Mesodermal cell (in vitro differentiated cells): ENCODE measurements at regions not wholly inside any gene's neighbourhood (a gene's known extent, or its start where the extent isn't known, plus 50 kb on each side); places are given as distances from the start of the nearest gene placed in this dataset.

ENCODE experiments used
- H3K27ac ChIP-seq: 2 replicates; pipeline ENCODE4 v1.7.0; 2013; ENCODE audit warnings: mild to moderate bottlenecking, low read depth, low read length, moderate library complexity; ENCODE audit not compliant: severe bottlenecking
- H3K36me3 ChIP-seq: 2 replicates; pipeline ENCODE4 v1.7.1; 2013; ENCODE audit warnings: mild to moderate bottlenecking, low read length, moderate library complexity; ENCODE audit not compliant: control insufficient read depth, insufficient read depth
- H3K4me1 ChIP-seq: one replicate; pipeline ENCODE4 v1.7.1; 2013; ENCODE audit warnings: mild to moderate bottlenecking, low read length; ENCODE audit not compliant: insufficient read depth, control insufficient read depth, poor library complexity, severe bottlenecking
- H3K4me3 ChIP-seq: 2 replicates; pipeline ENCODE4 v1.7.0; 2013; ENCODE audit warnings: low read length, control low read depth, mild to moderate bottlenecking; ENCODE audit not compliant: insufficient read depth, poor library complexity, severe bottlenecking; ENCODE audit errors: extremely low read depth
- H3K9me3 ChIP-seq: 2 replicates; pipeline ENCODE4 v1.7.1; 2013; ENCODE audit warnings: mild to moderate bottlenecking, low read length, moderate library complexity; ENCODE audit not compliant: control insufficient read depth
- WGBS, 2 experiments: methylation state at CpG; one replicate each; pipeline ENCODE4 v1.1.5; 2013; ENCODE audit warnings: missing lambda C conversion rate in 2 of 2; ENCODE audit not compliant: insufficient coverage in 2 of 2; 5-methylcytosine and 5-hydroxymethylcytosine counted together

- H3K4me3 ChIP-seq: no peak overlapping the region
- H3K27ac ChIP-seq: no peak overlapping the region
- no peaks in the 10 kb centered on the region for H3K4me1 ChIP-seq
- no peaks in the 10 kb centered on the region for H3K9me3 ChIP-seq
- WGBS, 2 experiments: 45 to 53% methylated on average over 2 of the region's 2 CpGs
- no peaks in the 10 kb centered on the region for H3K36me3 ChIP-seq
These were observed 235.3 kb upstream of the N4BP1 start for GRCh38 chr16:48845261-48845660.

- H3K4me1 ChIP-seq: no peaks in the 10 kb centered on the region
- H3K9me3 ChIP-seq: no peaks in the 10 kb centered on the region
- WGBS, 2 experiments: 70 to 86% methylated on average over 1 of the region's 1 CpG
- no peaks in the 10 kb centered on the region for H3K36me3 ChIP-seq
- no peak overlapping the region for H3K4me3 ChIP-seq
- H3K27ac ChIP-seq: no peak overlapping the region
These were observed 228.4 kb upstream of the N4BP1 start for GRCh38 chr16:48838349-48838748.

- H3K27ac ChIP-seq: no peak overlapping the region
- WGBS, 2 experiments: 81 to 93% methylated on average over 4 of the region's 4 CpGs
- H3K4me1 ChIP-seq: no peaks in the 10 kb centered on the region
- H3K9me3 ChIP-seq: no peaks in the 10 kb centered on the region
- no peak overlapping the region for H3K4me3 ChIP-seq
- no peaks in the 10 kb centered on the region for H3K36me3 ChIP-seq
These were observed 226.7 kb upstream of the N4BP1 start for GRCh38 chr16:48836636-48837035.

GRCh38 chr16:48836067-48836466 lies 226.1 kb upstream of the N4BP1 start:
- H3K27ac ChIP-seq: no peak overlapping the region
- H3K36me3 ChIP-seq: no peaks in the 10 kb centered on the region
- no peak overlapping the region for H3K4me3 ChIP-seq
- no peaks in the 10 kb centered on the region for H3K4me1 ChIP-seq
- 89 to 100% methylated on average over 2 of the region's 2 CpGs for WGBS, 2 experiments
- no peaks in the 10 kb centered on the region for H3K9me3 ChIP-seq

GRCh38 chr16:48834576-48834975 lies 224.6 kb upstream of the N4BP1 start:
- no peaks in the 10 kb centered on the region for H3K4me1 ChIP-seq
- no peaks in the 10 kb centered on the region for H3K9me3 ChIP-seq
- WGBS, 2 experiments: 80% methylated on average over 1 of the region's 1 CpG; no CpG with 5 or more reads in 1 of the 2 experiments
- H3K4me3 ChIP-seq: no peak overlapping the region
- H3K36me3 ChIP-seq: no peaks in the 10 kb centered on the region
- H3K27ac ChIP-seq: no peak overlapping the region

- Histone ChIP-seq H3K4me3 (no peak overlapping the region), H3K9me3 (no peaks in the 10 kb centered on the region), H3K4me1 (no peaks in the 10 kb centered on the region), H3K36me3 (no peaks in the 10 kb centered on the region), H3K27ac (no peak overlapping the region)
- 64 to 83% methylated on average over 2 of the region's 2 CpGs for WGBS, 2 experiments
These were observed 223.5 kb upstream of the N4BP1 start for GRCh38 chr16:48833461-48833860.

GRCh38 chr16:48831076-48831722 lies 221.2 kb upstream of the N4BP1 start:
- no peak overlapping the region for H3K4me3 ChIP-seq
- no peaks in the 10 kb centered on the region for H3K4me1 ChIP-seq
- H3K9me3 ChIP-seq: no peaks in the 10 kb centered on the region
- WGBS, 2 experiments: 21 to 35% methylated on average over 2 to 3 of the region's 4 CpGs
- no peaks in the 10 kb centered on the region for H3K36me3 ChIP-seq
- H3K27ac ChIP-seq: no peak overlapping the region

GRCh38 chr16:48829336-48830310 lies 219.6 kb upstream of the N4BP1 start:
- 92 to 98% methylated on average over 9 to 12 of the region's 12 CpGs for WGBS, 2 experiments
- Histone ChIP-seq H3K9me3 (no peaks in the 10 kb centered on the region), H3K36me3 (no peaks in the 10 kb centered on the region), H3K27ac (no peak overlapping the region), H3K4me1 (no peaks in the 10 kb centered on the region), H3K4me3 (no peak overlapping the region)

- no peaks in the 10 kb centered on the region for H3K36me3 ChIP-seq
- no peaks in the 10 kb centered on the region for H3K9me3 ChIP-seq
- 60 to 93% methylated on average over 1 to 2 of the region's 2 CpGs for WGBS, 2 experiments
- no peak overlapping the region for H3K27ac ChIP-seq
- H3K4me1 ChIP-seq: no peaks in the 10 kb centered on the region
- no peak overlapping the region for H3K4me3 ChIP-seq
These were observed 214.3 kb upstream of the N4BP1 start for GRCh38 chr16:48824271-48824670.

GRCh38 chr16:48822431-48822830 lies 212.5 kb upstream of the N4BP1 start:
- Histone ChIP-seq H3K4me1 (no peaks in the 10 kb centered on the region), H3K9me3 (no peaks in the 10 kb centered on the region), H3K27ac (no peak overlapping the region), H3K36me3 (no peaks in the 10 kb centered on the region), H3K4me3 (no peak overlapping the region)
- 91 to 100% methylated on average over 3 to 5 of the region's 5 CpGs for WGBS, 2 experiments

GRCh38 chr16:48820379-48820778 lies 210.4 kb upstream of the N4BP1 start:
- H3K9me3 ChIP-seq: no peaks in the 10 kb centered on the region
- WGBS, 2 experiments: 63 to 100% methylated on average over 1 to 2 of the region's 2 CpGs
- H3K4me3 ChIP-seq: no peak overlapping the region
- no peak overlapping the region for H3K27ac ChIP-seq
- H3K36me3 ChIP-seq: no peaks in the 10 kb centered on the region
- no peaks in the 10 kb centered on the region for H3K4me1 ChIP-seq
